Endothelial cell of umbilical vein (primary cell): ENCODE measurements at regions not wholly inside any gene's neighbourhood (a gene's known extent, or its start where the extent isn't known, plus 50 kb on each side); places are given as distances from the start of the nearest gene placed in this dataset.

Source experiments
- BruUV-seq: library from RNA; stranded (reverse); fragments of 400-500 nt; replicated peaks from 2 replicates; lab custom pipeline; 2021; lab: Mats Ljungman, UMichigan
- CTCF ChIA-PET: fragments of 300-600, 350-600 bp; sonication (Branson Sonifier 250); formaldehyde crosslinking; loops from one replicate; lab custom pipeline; 2021; ENCODE audit warnings: antibody characterized with exemption, inconsistent platforms; lab: Charles Lee
- POLR2A ChIA-PET: fragments of 300-600, 350-600 bp; sonication (Branson Sonifier 250); formaldehyde crosslinking; loops from one replicate; lab custom pipeline; 2021; ENCODE audit warnings: antibody characterized with exemption, inconsistent platforms; lab: Charles Lee
- DNase-seq: peaks from one replicate; pipeline ENCODE4 v3.0.0-alpha.2; 2011; ENCODE audit warnings: low read depth, low spot score
- FAIRE-seq: peaks from 2 replicates; lab custom pipeline; 2011; peaks lifted over from hg19 to GRCh38; lab: Jason Lieb, UNC
- H2AFZ ChIP-seq: 2 replicates; pipeline ENCODE4 v1.6.0; 2012; ENCODE audit warnings: low read depth, low read length, control low read depth, inconsistent platforms
- H3K27ac ChIP-seq: 2 replicates; pipeline ENCODE4 v1.5.1; 2011; ENCODE audit warnings: low read depth, mild to moderate bottlenecking, control low read depth, low read length, moderate library complexity; ENCODE audit not compliant: insufficient read depth
- H3K27me3 ChIP-seq, 2 experiments: 2 replicates each; pipeline versions ENCODE4 v1.6.0 to v1.6.1; 2011; ENCODE audit warnings: low read length in 2 of 2, mixed read lengths in 1 of 2; ENCODE audit not compliant: control insufficient read depth in 2 of 2, insufficient read depth in 2 of 2
- H3K36me3 ChIP-seq, 2 experiments: 2 replicates in 1 of 2; 3 replicates in 1 of 2; pipeline ENCODE4 v1.5.1; 2011; ENCODE audit warnings: low read length in 2 of 2, mild to moderate bottlenecking in 1 of 2, moderate library complexity in 1 of 2; ENCODE audit not compliant: control insufficient read depth in 2 of 2, insufficient read depth in 2 of 2; ENCODE audit errors: extremely low read depth in 1 of 2
- H3K4me1 ChIP-seq: 3 replicates; pipeline ENCODE4 v1.5.1; 2011; ENCODE audit warnings: mild to moderate bottlenecking, low read length; ENCODE audit not compliant: control insufficient read depth, insufficient read depth; ENCODE audit errors: extremely low read depth
- H3K4me2 ChIP-seq: 2 replicates; pipeline ENCODE4 v1.6.1; 2011; ENCODE audit warnings: low read length, control low read depth, mixed read lengths; ENCODE audit not compliant: insufficient read depth
- H3K4me3 ChIP-seq, 3 experiments: fragments of 200-600 bp in 1 of 3; sonication (generic), shearing (Covaris generic) in 1 of 3; replicated peaks in 1 of 3; 2 replicates each; pipeline ENCODE4 v1.5.1; 2011 to 2016; ENCODE audit warnings: control low read depth in 3 of 3, low read length in 3 of 3, mild to moderate bottlenecking in 2 of 3, inconsistent platforms in 1 of 3, low read depth in 1 of 3, moderate library complexity in 1 of 3; ENCODE audit not compliant: insufficient read depth in 1 of 3
- H3K79me2 ChIP-seq: 2 replicates; pipeline ENCODE4 v1.6.0; 2012; ENCODE audit warnings: low read length, inconsistent platforms; ENCODE audit not compliant: control insufficient read depth, insufficient read depth
- H3K9ac ChIP-seq: replicated peaks from 2 replicates; pipeline ENCODE3; 2011; ENCODE audit warnings: low read length, control low read depth; ENCODE audit not compliant: insufficient read depth; ENCODE audit errors: extremely low read depth
- H3K9me1 ChIP-seq: replicated peaks from 3 replicates; pipeline ENCODE4 v1.6.0; 2011; ENCODE audit warnings: mild to moderate bottlenecking, low read length; ENCODE audit not compliant: control insufficient read depth, insufficient read depth; ENCODE audit errors: extremely low read depth
- H3K9me3 ChIP-seq: replicated peaks from 2 replicates; pipeline ENCODE4 v1.5.1; 2012; ENCODE audit warnings: low read length, inconsistent platforms; ENCODE audit not compliant: control insufficient read depth, insufficient read depth
- H4K20me1 ChIP-seq: replicated peaks from 2 replicates; pipeline ENCODE3; 2011; ENCODE audit warnings: mild to moderate bottlenecking, low read length; ENCODE audit not compliant: control insufficient read depth, insufficient read depth; ENCODE audit errors: extremely low read depth
- CTCF ChIP-seq, 2 donors: IDR thresholded peaks; 1 replicate in 1 of 2; 2 replicates in 1 of 2; pipeline ENCODE4 v1.5.1; 2011; ENCODE audit warnings: low read length in 2 of 2, mild to moderate bottlenecking in 2 of 2, moderate library complexity in 2 of 2, control low read depth in 1 of 2, inconsistent platforms in 1 of 2, low read depth in 1 of 2; ENCODE audit not compliant: insufficient read depth in 1 of 2; ENCODE audit errors: extremely low read depth in 1 of 2
- EZH2 ChIP-seq: IDR thresholded peaks from 2 replicates; pipeline ENCODE4 v1.6.1; 2012; ENCODE audit warnings: borderline replicate concordance, low read depth, mild to moderate bottlenecking, moderate library complexity, low read length, inconsistent platforms; ENCODE audit not compliant: severe bottlenecking
- FOS ChIP-seq: IDR thresholded peaks from 2 replicates; pipeline ENCODE4 v1.6.1; 2011; ENCODE audit warnings: mild to moderate bottlenecking, low read length, moderate library complexity, borderline replicate concordance; ENCODE audit not compliant: insufficient read depth
- GATA2 ChIP-seq: IDR thresholded peaks from 2 replicates; pipeline ENCODE4 v1.7.0; 2011; ENCODE audit warnings: low read depth, mild to moderate bottlenecking, moderate library complexity, mixed read lengths, low read length; ENCODE audit not compliant: insufficient read length, insufficient read depth
- JUN ChIP-seq: IDR thresholded peaks from 2 replicates; pipeline ENCODE4 v1.6.1; 2011; ENCODE audit warnings: borderline replicate concordance, low read depth; ENCODE audit not compliant: insufficient read length, insufficient read depth
- MAX ChIP-seq: IDR thresholded peaks from 2 replicates; pipeline ENCODE4 v1.6.1; 2011; ENCODE audit not compliant: insufficient read depth, insufficient read length
- MYC ChIP-seq: IDR thresholded peaks from one replicate; pipeline ENCODE4 v1.6.1; 2011; ENCODE audit warnings: mild to moderate bottlenecking, low read depth, low read length
- POLR2A ChIP-seq: IDR thresholded peaks from 2 replicates; pipeline ENCODE4 v1.6.1; 2012; ENCODE audit warnings: low read depth, mild to moderate bottlenecking, control low read depth, low read length
- POLR2AphosphoS5 ChIP-seq: IDR thresholded peaks from 2 replicates; pipeline ENCODE4 v1.6.1; 2012; ENCODE audit warnings: low read depth, mild to moderate bottlenecking, control low read depth, low read length, moderate library complexity; ENCODE audit not compliant: insufficient read depth
- dilution Hi-C: fragments of 300-500 bp; cut with MboI; formaldehyde crosslinking; loops from one replicate; pipeline ENCODE4 v1.15.0; 2019; ENCODE audit warnings: low sequenced_read_pairs; ENCODE audit not compliant: extremely low pct_ligation_motif_present
- intact Hi-C: fragments of 100-400 bp; cut with micrococcal nuclease; formaldehyde crosslinking; loops from one replicate; pipeline ENCODE4 v1.10.0; 2022

GRCh38 chr10:94103801-94104221, 110.1 kb downstream of the PLCE1 start:
- no TSS peak for BruUV-seq
- Histone ChIP-seq H3K9me1 (no peaks in the 10 kb centered on the region), H3K9ac (no peak overlapping the region), H2AFZ (no peak overlapping the region), H3K4me1 (peaks cover 2% of the 10 kb centered on the region), H3K27ac (no peak overlapping the region), H4K20me1 (no peaks in the 10 kb centered on the region), H3K79me2 (no peaks in the 10 kb centered on the region), H3K4me3 (no peak overlapping the region), H3K4me2 (no peak overlapping the region), H3K9me3 (no peaks in the 10 kb centered on the region), H3K27me3 (peaks cover 2% of the 10 kb centered on the region in 2 experiments), H3K36me3 (no peaks in the 10 kb centered on the region)
- ChIA-PET CTCF (no interaction called here), POLR2A (no interaction called here)
- intact Hi-C loops (no loop called here), dilution Hi-C loops (no loop called here)
- TF ChIP-seq POLR2AphosphoS5, result no peak
- TF ChIP-seq POLR2A, result no peak
- TF ChIP-seq GATA2, result no peak
- TF ChIP-seq EZH2, result no peak
- TF ChIP-seq JUN, result no peak
- TF ChIP-seq MYC, result no peak
- no peak for TF ChIP-seq MAX
- no peak for TF ChIP-seq FOS
- no peak for TF ChIP-seq CTCF (IDR thresholded peaks at IDR 0.05; ENCODE audit: extremely low read depth in 1 of 2, insufficient read depth in 1 of 2, low read depth in 1 of 2, low read length in 2 of 2)
- no peak for FAIRE-seq
- DNase-seq, result no peak
